Fibroblast of skin of left biceps (primary cell): ENCODE measurements at regions not wholly inside any gene's neighbourhood (a gene's known extent, or its start where the extent isn't known, plus 50 kb on each side); places are given as distances from the start of the nearest gene placed in this dataset.
A peak's percentile ranks its signal among the peaks of the same experiment; 100 is the strongest.

Experiments
- DNase-seq, 2 experiments: peaks; one replicate each; pipeline ENCODE4 v3.0.0-alpha.2; 2013; ENCODE audit warnings: low read depth in 2 of 2

- DNase-seq = no peak
Observed at GRCh38 chr10:78616125-78616695, 452.6 kb upstream of the ZMIZ1 start.

DNA sequence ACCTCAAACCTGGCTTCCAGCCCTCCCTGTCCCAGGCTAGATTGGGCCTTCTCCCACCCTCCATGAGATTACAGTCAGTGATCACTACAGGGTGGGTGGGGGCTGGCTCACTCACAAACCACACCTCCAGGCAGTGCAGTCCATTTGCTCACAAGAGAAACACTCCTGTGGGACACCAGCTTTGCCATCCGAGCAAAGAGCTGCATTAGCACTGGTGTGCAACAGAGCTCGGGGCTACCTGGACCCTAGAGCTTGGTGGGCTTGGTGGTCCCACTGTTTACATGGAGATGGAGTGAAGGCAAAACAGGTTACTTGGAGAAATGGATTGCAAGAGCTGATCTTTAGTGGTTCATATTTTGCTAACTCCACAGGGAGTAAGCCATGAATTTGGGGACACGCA lies 451.7 kb upstream of the ZMIZ1 start:
- DNase-seq = no peak

- DNase-seq = no peak
Observed at GRCh38 chr10:78617631-78618030, 451.1 kb upstream of the ZMIZ1 start.

GRCh38 chr10:78618050-78618449 lies 450.7 kb upstream of the ZMIZ1 start:
- no peak for DNase-seq

GRCh38 chr10:78619115-78619851 lies 449.5 kb upstream of the ZMIZ1 start:
- no peak for DNase-seq

DNA sequence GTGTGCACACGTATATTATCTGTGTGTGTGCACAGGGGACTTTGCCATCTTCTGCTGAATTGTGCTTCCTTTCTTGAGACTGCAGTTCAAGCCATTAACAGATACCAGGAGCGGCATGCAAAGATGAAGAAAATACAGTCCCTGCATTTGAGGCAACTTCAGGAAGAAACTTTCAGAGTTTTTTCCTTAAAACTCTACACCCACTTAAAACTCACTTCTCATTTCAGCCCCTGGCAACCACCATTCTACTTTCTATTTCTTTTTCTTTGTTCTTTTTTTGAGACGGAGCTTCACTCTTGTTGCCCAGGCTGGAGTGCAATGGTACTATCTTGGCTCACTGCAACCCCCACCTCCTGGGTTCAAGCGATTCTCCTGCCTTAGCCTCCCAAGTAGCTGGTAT lies 448.9 kb upstream of the ZMIZ1 start:
- DNase-seq = no peak

GRCh38 chr10:78620985-78621799 lies 447.6 kb upstream of the ZMIZ1 start:
- DNase-seq = no peak

- DNase-seq = peak in 1 of 2 experiments; percentile 42
Observed at GRCh38 chr10:78623578-78624215, 445.1 kb upstream of the ZMIZ1 start.

DNA sequence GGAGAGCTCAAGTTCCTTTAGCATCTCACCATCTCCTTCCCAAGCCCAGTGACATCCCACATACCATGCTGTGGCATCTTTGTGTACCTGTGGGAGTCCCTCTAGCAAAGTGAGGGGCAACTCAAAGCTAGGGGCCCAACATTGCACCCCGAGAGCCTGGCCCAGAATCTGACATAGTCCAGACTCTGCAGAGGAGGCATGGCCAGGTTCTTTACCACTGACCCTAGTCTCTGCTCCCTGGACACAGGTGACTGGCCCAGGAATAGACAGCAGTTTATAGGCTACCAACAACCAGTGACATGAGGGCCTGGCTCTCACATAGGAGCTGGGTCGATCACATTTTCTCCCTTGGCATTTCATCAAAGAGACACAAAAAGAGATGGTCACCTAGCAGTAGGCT lies 444.0 kb upstream of the ZMIZ1 start:
- no peak for DNase-seq

GRCh38 chr10:78626471-78626870 lies 442.3 kb upstream of the ZMIZ1 start:
- no peak for DNase-seq

- DNase-seq = no peak
Observed at GRCh38 chr10:78627254-78627795, 441.4 kb upstream of the ZMIZ1 start.

- DNase-seq = no peak
Observed at GRCh38 chr10:78628976-78629375, 439.8 kb upstream of the ZMIZ1 start.

DNA sequence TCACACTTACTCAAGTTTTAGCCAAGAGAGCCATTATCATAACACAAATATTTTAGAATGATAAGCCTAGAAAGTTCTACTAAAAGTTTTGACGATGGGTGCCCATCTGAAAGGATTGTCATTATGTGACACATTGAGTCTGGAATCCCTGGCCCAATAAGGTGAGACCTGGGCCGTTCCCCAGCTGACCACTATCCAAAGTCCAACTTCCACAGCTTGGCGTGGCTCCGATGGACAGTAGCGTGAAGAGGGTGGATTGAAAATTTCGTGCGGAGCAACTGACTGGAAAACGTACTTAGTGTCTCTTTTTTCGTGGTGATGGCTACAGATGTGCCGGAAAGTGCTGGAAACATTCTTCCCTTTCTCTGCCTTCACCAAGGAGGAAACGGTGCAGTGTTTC lies 439.0 kb upstream of the ZMIZ1 start:
- no peak for DNase-seq

GRCh38 chr10:78630944-78631838 lies 437.6 kb upstream of the ZMIZ1 start:
- DNase-seq = no peak

GRCh38 chr10:78634389-78634815 lies 434.4 kb upstream of the ZMIZ1 start:
- no peak for DNase-seq

- no peak for DNase-seq
Observed at GRCh38 chr10:78634835-78635234, 433.9 kb upstream of the ZMIZ1 start.

DNA sequence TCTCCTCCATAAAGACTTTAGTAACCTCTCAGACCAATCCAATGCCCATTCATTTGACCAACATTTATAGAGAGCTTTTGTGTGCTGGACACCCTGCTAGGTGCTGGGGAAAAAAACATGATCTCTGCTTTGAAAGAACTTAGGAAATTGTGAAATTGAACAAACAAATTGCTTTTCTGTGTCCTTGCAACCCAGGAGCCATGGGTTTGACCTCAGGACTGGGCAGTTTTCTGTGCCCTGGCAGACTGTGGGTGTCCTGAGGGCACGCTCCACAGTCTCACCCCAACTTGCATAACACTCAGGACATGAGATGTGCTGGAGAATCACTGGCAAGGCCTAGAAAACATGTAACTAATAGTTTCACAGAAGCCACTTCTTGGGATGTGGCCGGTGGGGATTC lies 429.1 kb upstream of the ZMIZ1 start:
- no peak for DNase-seq

GRCh38 chr10:78640796-78641636 lies 427.8 kb upstream of the ZMIZ1 start:
- DNase-seq = no peak

DNA sequence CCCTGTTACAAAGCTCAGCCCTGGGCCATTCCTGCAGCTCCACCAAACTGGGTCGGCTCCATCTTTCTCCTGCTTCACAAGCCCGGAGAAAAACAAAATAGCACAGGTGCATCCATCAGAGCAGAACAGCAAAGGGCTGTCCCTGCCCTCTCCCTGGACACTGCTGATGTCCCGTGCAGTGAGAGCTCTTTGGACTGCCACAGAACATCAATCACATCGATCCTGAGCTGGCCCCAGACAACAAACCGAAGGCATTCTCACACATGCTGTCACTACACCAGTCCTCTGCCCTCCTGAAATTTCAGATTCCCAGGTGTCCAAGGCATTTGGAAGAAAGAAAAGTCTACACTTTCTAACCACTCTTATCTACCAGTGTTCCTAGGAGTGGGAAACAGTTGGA lies 427.1 kb upstream of the ZMIZ1 start:
- DNase-seq = no peak

DNA sequence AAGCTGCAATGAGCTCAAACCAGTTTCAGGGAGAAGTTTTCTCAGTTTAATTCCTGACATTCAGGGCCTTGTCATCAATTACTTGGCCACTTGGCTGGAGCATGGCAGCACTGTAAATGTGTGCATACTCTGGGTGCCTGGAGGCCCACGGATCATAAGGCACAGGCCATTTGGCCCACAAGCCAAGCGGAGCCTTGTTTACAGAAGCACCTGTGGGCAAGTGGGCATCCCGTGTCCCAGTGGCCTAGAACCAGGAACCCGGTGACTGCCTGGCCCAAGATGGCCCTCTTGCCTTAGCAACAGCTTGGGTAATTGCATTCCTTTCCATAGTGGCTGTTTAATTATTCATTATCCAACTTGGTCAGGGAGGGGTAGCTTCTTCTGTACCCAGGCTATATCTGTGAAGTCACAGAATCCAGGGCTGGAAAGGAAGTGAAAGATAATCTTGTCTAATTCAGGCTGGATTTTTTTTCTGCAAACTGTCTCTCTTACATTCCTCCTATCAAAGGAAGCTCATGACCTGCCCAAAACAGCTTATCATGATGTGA lies 426.4 kb upstream of the ZMIZ1 start:
- DNase-seq = no peak
